ENCODE measurements at regions not wholly inside any gene's neighbourhood (a gene's known extent, or its start where the extent isn't known, plus 50 kb on each side); places are given as distances from the start of the nearest gene placed in this dataset.

DNA sequence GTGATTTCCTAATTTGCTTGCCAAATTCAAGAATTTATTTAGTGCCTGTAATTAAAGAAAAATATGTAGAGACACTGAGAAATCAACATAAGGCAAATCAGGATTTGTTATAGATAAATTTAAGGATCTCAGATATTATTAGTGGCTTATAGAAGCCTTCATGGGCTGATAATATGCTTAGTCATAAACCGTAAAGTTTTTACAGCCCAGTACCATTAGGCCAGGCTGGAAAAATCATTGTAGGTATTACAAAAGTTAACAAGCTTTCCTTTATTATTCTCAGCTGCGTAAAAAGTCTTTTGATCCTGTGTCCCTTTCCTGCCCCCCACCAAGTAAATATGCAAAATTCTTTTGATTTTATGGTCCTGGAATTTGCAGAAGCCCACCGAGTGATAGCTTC is 58.2 kb downstream of the SLITRK6 start:
- no peaks in the 10 kb centered on the region for H3K9me1 ChIP-seq (ENCODE audit: insufficient read depth, low read length)
- H3K9me3 ChIP-seq (ENCODE audit: control insufficient read depth, insufficient read depth, low read length), result no peaks in the 10 kb centered on the region
- H3K4ac ChIP-seq (ENCODE audit: low read depth, low read length), result no peak overlapping the region
- no peak overlapping the region for H4K91ac ChIP-seq (ENCODE audit: insufficient read depth, low read depth, low read length)
- ChIA-PET CTCF (interaction anchor here (0.6 kb wide), 1 partner anchor 9 kb away, joined by 3 read pairs; no protein-coding TSS in a partner anchor), POLR2A (ENCODE audit: unreplicated experiment) (no interaction called here)
- no peak overlapping the region for H3K14ac ChIP-seq (replicated peaks; ENCODE audit: low read depth, low read length)
- no peaks in the 10 kb centered on the region for H3K27me3 ChIP-seq (ENCODE audit: control insufficient read depth, insufficient read depth, low read length)
- no peak overlapping the region for H3K56ac ChIP-seq (ENCODE audit: extremely low read depth, insufficient read depth, low read length)
- no peak overlapping the region for H2BK15ac ChIP-seq (ENCODE audit: low read depth, low read length)
- H4K8ac ChIP-seq (ENCODE audit: low read depth in 2 of 2, low read length in 2 of 2), result no peak overlapping the region
- H4K5ac ChIP-seq (ENCODE audit: low read depth, low read length), result no peak overlapping the region
- H4K20me1 ChIP-seq (ENCODE audit: insufficient read depth, low read length), result no peaks in the 10 kb centered on the region
- intact Hi-C loops (cut with micrococcal nuclease) (no loop called here), in situ Hi-C loops (cut with MboI; ENCODE audit: low sequenced_read_pairs) (no loop called here), dilution Hi-C loops (cut with HindIII; ENCODE audit: low sequenced_read_pairs, unreplicated experiment) (no loop called here)
- no peak for DNase-seq
- H3K18ac ChIP-seq (ENCODE audit: low read depth, low read length), result no peak overlapping the region
- no peak overlapping the region for H2BK20ac ChIP-seq (ENCODE audit: low read depth, low read length)
- no CpG with 5 or more reads among the region's 3 CpGs for WGBS, 2 experiments (ENCODE audit: extremely low coverage in 2 of 2, insufficient read length in 1 of 2)
- no TSS peak for BruUV-seq (replicated peaks)
- no peak overlapping the region for H3K23ac ChIP-seq (ENCODE audit: low read depth, low read length)
- H2AK5ac ChIP-seq (ENCODE audit: low read depth, low read length), result no peak overlapping the region
- H3K4me1 ChIP-seq (ENCODE audit: control insufficient read depth, insufficient read depth, low read length), result no peaks in the 10 kb centered on the region
- no peak overlapping the region for H2BK120ac ChIP-seq (ENCODE audit: low read depth, low read length)
- H2AFZ ChIP-seq (replicated peaks; ENCODE audit: low read length, poor library complexity), result no peak overlapping the region
- no peak overlapping the region for H3K27ac ChIP-seq (ENCODE audit: insufficient read depth, low read length)
- no peak overlapping the region for H3K4me3 ChIP-seq (ENCODE audit: insufficient read depth, low read depth, low read length)
- H2AK9ac ChIP-seq (replicated peaks; ENCODE audit: low read depth, low read length, poor library complexity), result no peak overlapping the region
- no peaks in the 10 kb centered on the region for H3K36me3 ChIP-seq (ENCODE audit: control insufficient read depth, insufficient read depth, low read length)
- H3K4me2 ChIP-seq (ENCODE audit: low read depth, low read length), result no peak overlapping the region
- H3K79me1 ChIP-seq (ENCODE audit: low read depth in 1 of 2, low read length in 2 of 2), result no peaks in the 10 kb centered on the region
- no peak overlapping the region for H2BK5ac ChIP-seq (ENCODE audit: low read depth, low read length, poor library complexity, severe bottlenecking)
- TF ChIP-seq BHLHE40 (IDR thresholded peaks at IDR 0.05; ENCODE audit: low read depth, low read length) (no peak), RCOR1 (IDR thresholded peaks at IDR 0.05; ENCODE audit: insufficient replicate concordance, low read length) (no peak), USF2 (IDR thresholded peaks at IDR 0.05; ENCODE audit: low read depth, low read length) (no peak), FOS (IDR thresholded peaks at IDR 0.05; ENCODE audit: low read depth, low read length) (no peak), CHD1 (IDR thresholded peaks at IDR 0.05; ENCODE audit: low read depth, low read length) (no peak), CTCF (conservative IDR thresholded peaks at IDR 0.05; ENCODE audit: low read depth, low read length) (no peak), CEBPB (IDR thresholded peaks at IDR 0.05; ENCODE audit: low read depth, low read length) (no peak), SMC3 (IDR thresholded peaks at IDR 0.05; ENCODE audit: low read depth, low read length) (no peak), MAFK (IDR thresholded peaks at IDR 0.05; ENCODE audit: low read depth, low read length) (no peak), NFE2L2 (IDR thresholded peaks at IDR 0.05; ENCODE audit: low read depth, low read length) (no peak), POLR2A (IDR thresholded peaks at IDR 0.05; ENCODE audit: low read depth, low read length) (no peak), RAD21 (IDR thresholded peaks at IDR 0.05; ENCODE audit: low read length) (no peak), MXI1 (IDR thresholded peaks at IDR 0.05; ENCODE audit: borderline replicate concordance, low read depth, low read length) (no peak), ELK1 (IDR thresholded peaks at IDR 0.05; ENCODE audit: borderline replicate concordance, low read depth, low read length) (no peak)
- H3K9ac ChIP-seq (ENCODE audit: low read depth, low read length), result no peak overlapping the region
- ATAC-seq (ENCODE audit: low read depth), result no peak

Measured in IMR-90 (cell line).